ENCODE measurements at regions not wholly inside any gene's neighbourhood (a gene's known extent, or its start where the extent isn't known, plus 50 kb on each side); places are given as distances from the start of the nearest gene placed in this dataset.

DNA sequence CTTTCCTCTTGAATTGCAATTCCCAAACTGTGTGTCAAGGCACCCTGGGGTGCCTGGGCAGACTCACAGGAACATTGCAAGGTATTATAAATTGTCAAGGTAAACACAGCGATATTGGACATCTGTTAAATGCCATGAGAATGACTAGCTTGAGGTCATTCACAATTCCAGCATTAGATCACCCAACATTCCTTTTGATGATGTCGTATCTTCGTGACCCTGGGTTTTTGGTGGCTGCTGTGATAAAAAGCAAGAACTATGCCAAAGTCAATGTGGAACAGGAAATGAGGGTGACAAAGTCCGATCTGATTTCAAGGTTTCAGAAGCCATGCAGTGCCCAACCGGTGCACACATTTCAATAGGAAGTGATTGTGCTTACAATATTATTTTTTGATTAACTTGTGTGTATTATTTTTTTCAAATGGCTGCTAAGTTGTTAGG is 458.4 kb downstream of the MIAT start:
- no peak for ATAC-seq
- TF ChIP-seq CSDC2 (CRISPR knock-in tag; IDR thresholded peaks at IDR 0.05) (no peak), SNAI2 (CRISPR knock-in tag; IDR thresholded peaks at IDR 0.05) (peak; percentile 17; the same call in 1 of the 2 replicates), TSHZ2 (CRISPR knock-in tag; IDR thresholded peaks at IDR 0.05) (no peak), ISL1 (CRISPR knock-in tag; IDR thresholded peaks at IDR 0.05) (peak; percentile 47; the same call in 1 of the 2 replicates)
- TF ChIP-seq, protein P1, sequence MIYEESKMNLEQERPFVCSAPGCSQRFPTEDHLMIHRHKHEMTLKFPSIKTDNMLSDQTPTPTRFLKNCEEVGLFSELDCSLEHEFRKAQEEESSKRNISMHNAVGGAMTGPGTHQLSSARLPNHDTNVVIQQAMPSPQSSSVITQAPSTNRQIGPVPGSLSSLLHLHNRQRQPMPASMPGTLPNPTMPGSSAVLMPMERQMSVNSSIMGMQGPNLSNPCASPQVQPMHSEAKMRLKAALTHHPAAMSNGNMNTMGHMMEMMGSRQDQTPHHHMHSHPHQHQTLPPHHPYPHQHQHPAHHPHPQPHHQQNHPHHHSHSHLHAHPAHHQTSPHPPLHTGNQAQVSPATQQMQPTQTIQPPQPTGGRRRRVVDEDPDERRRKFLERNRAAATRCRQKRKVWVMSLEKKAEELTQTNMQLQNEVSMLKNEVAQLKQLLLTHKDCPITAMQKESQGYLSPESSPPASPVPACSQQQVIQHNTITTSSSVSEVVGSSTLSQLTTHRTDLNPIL (CRISPR knock-in tag; IDR thresholded peaks at IDR 0.05; ENCODE audit: low read depth), result peak; percentile 71; the same call in 1 of the 2 replicates
- TF ChIP-seq, protein P2, sequence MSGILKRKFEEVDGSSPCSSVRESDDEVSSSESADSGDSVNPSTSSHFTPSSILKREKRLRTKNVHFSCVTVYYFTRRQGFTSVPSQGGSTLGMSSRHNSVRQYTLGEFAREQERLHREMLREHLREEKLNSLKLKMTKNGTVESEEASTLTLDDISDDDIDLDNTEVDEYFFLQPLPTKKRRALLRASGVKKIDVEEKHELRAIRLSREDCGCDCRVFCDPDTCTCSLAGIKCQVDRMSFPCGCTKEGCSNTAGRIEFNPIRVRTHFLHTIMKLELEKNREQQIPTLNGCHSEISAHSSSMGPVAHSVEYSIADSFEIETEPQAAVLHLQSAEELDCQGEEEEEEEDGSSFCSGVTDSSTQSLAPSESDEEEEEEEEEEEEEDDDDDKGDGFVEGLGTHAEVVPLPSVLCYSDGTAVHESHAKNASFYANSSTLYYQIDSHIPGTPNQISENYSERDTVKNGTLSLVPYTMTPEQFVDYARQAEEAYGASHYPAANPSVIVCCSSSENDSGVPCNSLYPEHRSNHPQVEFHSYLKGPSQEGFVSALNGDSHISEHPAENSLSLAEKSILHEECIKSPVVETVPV (CRISPR knock-in tag; IDR thresholded peaks at IDR 0.05), result no peak

GRCh38 chr22:27116312-27117086 is 459.1 kb downstream of the MIAT start:
- no peak for ATAC-seq
- TF ChIP-seq PATZ1 (CRISPR knock-in tag; IDR thresholded peaks at IDR 0.05; ENCODE audit: borderline replicate concordance), result no peak
- no peak for TF ChIP-seq ARNTL (CRISPR knock-in tag; IDR thresholded peaks at IDR 0.05; ENCODE audit: borderline replicate concordance, low read depth)
- TF ChIP-seq CSDC2 (CRISPR knock-in tag; IDR thresholded peaks at IDR 0.05), result no peak
- TF ChIP-seq, protein P2 (CRISPR knock-in tag; IDR thresholded peaks at IDR 0.05), result no peak
- no peak for TF ChIP-seq ISL1 (CRISPR knock-in tag; IDR thresholded peaks at IDR 0.05)

DNA sequence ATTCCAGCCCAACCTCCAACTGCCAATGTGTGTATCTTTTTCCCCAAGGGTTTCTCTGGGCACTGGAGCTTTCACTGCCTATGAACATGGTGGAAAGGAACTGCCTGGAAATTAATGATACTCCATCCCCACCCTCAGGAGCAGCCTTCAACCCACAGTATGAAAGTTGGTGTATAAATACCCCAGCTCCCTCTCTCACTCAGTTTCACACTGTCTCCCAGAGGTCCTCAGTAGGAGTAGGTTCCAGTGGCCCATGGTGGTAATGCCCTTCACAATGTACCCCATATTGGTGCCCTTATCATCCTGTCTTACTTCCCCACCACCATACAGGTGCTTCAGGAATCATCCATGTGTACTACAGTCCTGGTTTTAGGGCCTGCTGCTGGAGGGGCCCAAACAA is 462.6 kb downstream of the MIAT start:
- no peak for TF ChIP-seq GLIS3 (CRISPR knock-in tag; IDR thresholded peaks at IDR 0.05)
- no peak for TF ChIP-seq BACH2 (CRISPR knock-in tag; IDR thresholded peaks at IDR 0.05; ENCODE audit: borderline replicate concordance)
- no peak for TF ChIP-seq TOX (CRISPR knock-in tag; IDR thresholded peaks at IDR 0.05; ENCODE audit: borderline replicate concordance)
- TF ChIP-seq ARNTL (CRISPR knock-in tag; IDR thresholded peaks at IDR 0.05; ENCODE audit: borderline replicate concordance, low read depth), result no peak
- no peak for TF ChIP-seq ESRRG (CRISPR knock-in tag; IDR thresholded peaks at IDR 0.05)
- no peak for TF ChIP-seq PPARA (CRISPR knock-in tag; IDR thresholded peaks at IDR 0.05; ENCODE audit: borderline replicate concordance)
- TF ChIP-seq ZC3H10 (CRISPR knock-in tag; IDR thresholded peaks at IDR 0.05), result no peak
- no peak for TF ChIP-seq OSR1 (CRISPR knock-in tag; IDR thresholded peaks at IDR 0.05)
- no peak for ATAC-seq

GRCh38 chr22:27122574-27122973 is 465.2 kb downstream of the MIAT start:
- ATAC-seq, result no peak
- TF ChIP-seq BACH2 (CRISPR knock-in tag; IDR thresholded peaks at IDR 0.05; ENCODE audit: borderline replicate concordance) (no peak), ARNTL (CRISPR knock-in tag; IDR thresholded peaks at IDR 0.05; ENCODE audit: borderline replicate concordance, low read depth) (no peak), TCF4 (CRISPR knock-in tag; IDR thresholded peaks at IDR 0.05; ENCODE audit: borderline replicate concordance) (no peak), ISL1 (CRISPR knock-in tag; IDR thresholded peaks at IDR 0.05) (no peak), ESRRG (CRISPR knock-in tag; IDR thresholded peaks at IDR 0.05) (no peak), TSHZ2 (CRISPR knock-in tag; IDR thresholded peaks at IDR 0.05) (no peak), PPARA (CRISPR knock-in tag; IDR thresholded peaks at IDR 0.05; ENCODE audit: borderline replicate concordance) (no peak), OSR1 (CRISPR knock-in tag; IDR thresholded peaks at IDR 0.05) (no peak)
